Adrenal gland (tissue), 5 donors: ENCODE measurements at regions not wholly inside any gene's neighbourhood (a gene's known extent, or its start where the extent isn't known, plus 50 kb on each side); places are given as distances from the start of the nearest gene placed in this dataset.

Source experiments
- CTCF ChIP-seq, 6 experiments: fragments of 450-650 bp in 4 of 6; fragments of 200-600 bp in 2 of 6; sonication (generic) in 1 of 6; IDR thresholded peaks; 1 replicate in 5 of 6; 2 replicates in 1 of 6; pipeline versions ENCODE4 v1.5.1 to v1.8.0; 2016 to 2021; ENCODE audit warnings: antibody characterized with exemption in 6 of 6, mild to moderate bottlenecking in 2 of 6, moderate library complexity in 1 of 6
- POLR2A ChIP-seq, 2 donors: fragments of 450-650 bp; IDR thresholded peaks; one replicate each; pipeline ENCODE4 v1.6.1; 2017; ENCODE audit warnings: antibody characterized with exemption in 2 of 2, mild to moderate bottlenecking in 2 of 2, moderate library complexity in 1 of 2
- donor health status: DM: no; HTN: no; CAD: no.

- no peak for TF ChIP-seq POLR2A (IDR thresholded peaks at IDR 0.05)
- no peak for TF ChIP-seq CTCF (IDR thresholded peaks at IDR 0.05)
These were observed 72.2 kb upstream of the ZNF479 start for GRCh38 chr7:57204411-57204811.
